Motor neuron (in vitro differentiated cells): ENCODE measurements at regions not wholly inside any gene's neighbourhood (a gene's known extent, or its start where the extent isn't known, plus 50 kb on each side); places are given as distances from the start of the nearest gene placed in this dataset.

ENCODE experiments used
- ATAC-seq, 8 experiments: fragments of 200-7000 bp; cut with Tn5 transposase; replicated peaks in 6 of 8; 2 replicates each; pipeline ENCODE4 v1.8.0; 2021; ENCODE audit warnings: mild to moderate bottlenecking in 8 of 8, moderate library complexity in 8 of 8
- H3K27ac ChIP-seq, 2 donors: fragments of 250-450 bp; sonication (Bioruptor Pico); 2 replicates each; pipeline ENCODE4 v1.9.0; 2021; ENCODE audit warnings: antibody characterized with exemption in 2 of 2, mild to moderate bottlenecking in 2 of 2, moderate library complexity in 1 of 2
- H3K4me1 ChIP-seq, 2 donors: fragments of 250-450 bp; sonication (Bioruptor Pico); replicated peaks in 1 of 2; 2 replicates each; pipeline ENCODE4 v1.6.1; 2021; ENCODE audit warnings: antibody characterized with exemption in 2 of 2, mild to moderate bottlenecking in 2 of 2, moderate library complexity in 1 of 2
- H3K4me3 ChIP-seq, 5 donors: fragments of 250-450 bp; sonication (Bioruptor Pico); 2 replicates each; pipeline ENCODE4 v1.9.0; 2021; ENCODE audit warnings: antibody characterized with exemption in 5 of 5, mild to moderate bottlenecking in 5 of 5, moderate library complexity in 4 of 5
- WGBS, 10 experiments: fragments of 450-650 bp; shearing (Covaris generic); methylation state at CpG; one replicate each; pipeline ENCODE4 v1.0.0; 2022; 5-methylcytosine and 5-hydroxymethylcytosine counted together
- in situ Hi-C, 9 experiments: fragments of 400-800 bp; cut with MboI; loops; one replicate each; pipeline ENCODE4 v1.15.0; 2021; ENCODE audit warnings: low sequenced_read_pairs in 9 of 9, low pct_unique_long_range_greater_than_20kb in 2 of 9; ENCODE audit not compliant: unreplicated experiment in 9 of 9

- no peak for ATAC-seq
- H3K4me3 ChIP-seq, result no peak overlapping the region
- no peak overlapping the region for H3K27ac ChIP-seq
- peaks cover 10% of the 10 kb centered on the region in 2 donors for H3K4me1 ChIP-seq
- in situ Hi-C loops, result loop anchor here in 1 of 9 experiments (25.0 kb wide), 1 partner anchor 108 kb away; no protein-coding TSS in a partner anchor
These were observed 221.7 kb downstream of the PDCD6IP start for GRCh38 chr3:34020170-34020569.

GRCh38 chr3:34020726-34021680, 222.6 kb downstream of the PDCD6IP start:
- H3K27ac ChIP-seq, result no peak overlapping the region
- WGBS, 10 experiments, result 37 to 87% (median 65%) methylated on average over 1 to 8 of the region's 8 CpGs
- peaks cover 10% of the 10 kb centered on the region in 2 donors for H3K4me1 ChIP-seq
- H3K4me3 ChIP-seq, result no peak overlapping the region
- in situ Hi-C loops, result loop anchor here in 1 of 9 experiments (25.0 kb wide), 1 partner anchor 109 kb away; no protein-coding TSS in a partner anchor
- ATAC-seq, result peak in 5 of 8 experiments; percentile 30 to 74 (median 46)

- no peak for ATAC-seq
- 0 to 100% (median 95%) methylated on average over 2 of the region's 2 CpGs; no CpG with 5 or more reads in 1 of the 10 experiments for WGBS, 10 experiments
- Histone ChIP-seq H3K27ac (no peak overlapping the region), H3K4me3 (no peak overlapping the region), H3K4me1 (peaks cover 10% of the 10 kb centered on the region in 2 donors)
- in situ Hi-C loops, result loop anchor here in 1 of 9 experiments (25.0 kb wide), 1 partner anchor 110 kb away; no protein-coding TSS in a partner anchor
These were observed 223.7 kb downstream of the PDCD6IP start for GRCh38 chr3:34022147-34022546.

- ATAC-seq, result no peak
- in situ Hi-C loops, result loop anchor here in 1 of 9 experiments (25.0 kb wide), 1 partner anchor 112 kb away; no protein-coding TSS in a partner anchor
- H3K4me1 ChIP-seq, result peaks cover 10% of the 10 kb centered on the region in 2 donors
These were observed 226.2 kb downstream of the PDCD6IP start for GRCh38 chr3:34024447-34025240.

GRCh38 chr3:34033839-34034238, 235.4 kb downstream of the PDCD6IP start:
- WGBS, 10 experiments, result 0 to 93% (median 82%) methylated on average over 1 to 7 of the region's 7 CpGs; no CpG with 5 or more reads in 3 of the 10 experiments
- no peaks in the 10 kb centered on the region for H3K4me1 ChIP-seq
- H3K27ac ChIP-seq, result no peak overlapping the region
- in situ Hi-C loops, result no loop called here
- ATAC-seq, result no peak
- H3K4me3 ChIP-seq, result no peak overlapping the region

More at GRCh38 chr3:34024447-34025240, 226.2 kb downstream of the PDCD6IP start:
- Histone ChIP-seq H3K27ac (no peak overlapping the region), H3K4me3 (no peak overlapping the region)
- WGBS, 10 experiments, result 60 to 100% (median 94%) methylated on average over 1 to 3 of the region's 3 CpGs; no CpG with 5 or more reads in 5 of the 10 experiments

- no peaks in the 10 kb centered on the region for H3K4me1 ChIP-seq
- in situ Hi-C loops, result no loop called here
- WGBS, 10 experiments, result 31 to 100% (median 93%) methylated on average over 1 to 2 of the region's 2 CpGs; no CpG with 5 or more reads in 3 of the 10 experiments
- no peak for ATAC-seq
- no peak overlapping the region for H3K4me3 ChIP-seq
- no peak overlapping the region for H3K27ac ChIP-seq
These were observed 236.4 kb downstream of the PDCD6IP start for GRCh38 chr3:34034840-34035239.

- no peak overlapping the region for H3K27ac ChIP-seq
- no peak for ATAC-seq
- in situ Hi-C loops, result no loop called here
- no peaks in the 10 kb centered on the region for H3K4me1 ChIP-seq
- WGBS, 10 experiments, result 0 to 100% (median 67%) methylated on average over 1 to 3 of the region's 4 CpGs; no CpG with 5 or more reads in 3 of the 10 experiments
- no peak overlapping the region for H3K4me3 ChIP-seq
These were observed 237.3 kb downstream of the PDCD6IP start for GRCh38 chr3:34035775-34036174.

GRCh38 chr3:34037260-34037659, 238.8 kb downstream of the PDCD6IP start:
- Histone ChIP-seq H3K4me3 (no peak overlapping the region), H3K4me1 (no peaks in the 10 kb centered on the region), H3K27ac (no peak overlapping the region)
- 0 to 100% (median 85%) methylated on average over 1 to 8 of the region's 8 CpGs for WGBS, 10 experiments
- in situ Hi-C loops, result no loop called here
- ATAC-seq, result no peak

- in situ Hi-C loops, result no loop called here
- WGBS, 10 experiments, result 6 to 100% (median 67%) methylated on average over 1 to 2 of the region's 2 CpGs; no CpG with 5 or more reads in 2 of the 10 experiments
- Histone ChIP-seq H3K4me1 (no peaks in the 10 kb centered on the region), H3K4me3 (no peak overlapping the region), H3K27ac (no peak overlapping the region)
- ATAC-seq, result no peak
These were observed 239.7 kb downstream of the PDCD6IP start for GRCh38 chr3:34038131-34038530.

- H3K4me3 ChIP-seq, result no peak overlapping the region
- ATAC-seq, result no peak
- in situ Hi-C loops, result no loop called here
- WGBS, 10 experiments, result 0 to 100% (median 88%) methylated on average over 1 of the region's 1 CpG; no CpG with 5 or more reads in 1 of the 10 experiments
- no peaks in the 10 kb centered on the region for H3K4me1 ChIP-seq
- no peak overlapping the region for H3K27ac ChIP-seq
These were observed 247.7 kb downstream of the PDCD6IP start for GRCh38 chr3:34046154-34046553.

GRCh38 chr3:34053626-34054025, 255.2 kb downstream of the PDCD6IP start:
- no peaks in the 10 kb centered on the region for H3K4me1 ChIP-seq
- ATAC-seq, result peak in 3 of 8 experiments; percentile 57 to 93 (median 91)
- 10 to 100% (median 69%) methylated on average over 1 to 3 of the region's 3 CpGs for WGBS, 10 experiments
- H3K4me3 ChIP-seq, result no peak overlapping the region
- no peak overlapping the region for H3K27ac ChIP-seq
- in situ Hi-C loops, result no loop called here

- peak in 2 of 8 experiments; percentile 12 to 16 for ATAC-seq
- in situ Hi-C loops, result no loop called here
These were observed 257.9 kb downstream of the PDCD6IP start for GRCh38 chr3:34056181-34056910.

More at GRCh38 chr3:34056181-34056910, 257.9 kb downstream of the PDCD6IP start:
- WGBS, 10 experiments, result 0 to 100% (median 90%) methylated on average over 1 to 3 of the region's 3 CpGs
- H3K27ac ChIP-seq, result no peak overlapping the region
- H3K4me1 ChIP-seq, result no peaks in the 10 kb centered on the region
- H3K4me3 ChIP-seq, result no peak overlapping the region
